ENCODE measurements at regions not wholly inside any gene's neighbourhood (a gene's known extent, or its start where the extent isn't known, plus 50 kb on each side); places are given as distances from the start of the nearest gene placed in this dataset.

- no peak for DNase-seq (ENCODE audit: low read depth in 2 of 2)
Observed at GRCh38 chr16:8278031-8278580, 312.2 kb downstream of the TMEM114 start.

- DNase-seq (ENCODE audit: low read depth in 2 of 2), result no peak
Observed at GRCh38 chr16:8271344-8271743, 319.0 kb downstream of the TMEM114 start.

- DNase-seq (ENCODE audit: low read depth in 2 of 2), result no peak
Observed at GRCh38 chr16:8262299-8262698, 328.0 kb downstream of the TMEM114 start.

GRCh38 chr16:8260140-8260539 is 330.2 kb downstream of the TMEM114 start:
- DNase-seq (ENCODE audit: low read depth in 2 of 2), result no peak

GRCh38 chr16:8258523-8258922 is 331.8 kb downstream of the TMEM114 start:
- DNase-seq (ENCODE audit: low read depth in 2 of 2), result no peak

- DNase-seq (ENCODE audit: low read depth in 2 of 2), result no peak
Observed at GRCh38 chr16:8257561-8257960, 332.8 kb downstream of the TMEM114 start.

GRCh38 chr16:8254405-8254804 is 335.9 kb downstream of the TMEM114 start:
- no peak for DNase-seq (ENCODE audit: low read depth in 2 of 2)

GRCh38 chr16:8253718-8254117 is 336.6 kb downstream of the TMEM114 start:
- DNase-seq (ENCODE audit: low read depth in 2 of 2), result no peak

- DNase-seq (ENCODE audit: low read depth in 2 of 2), result no peak
Observed at GRCh38 chr16:8251727-8252126, 338.6 kb downstream of the TMEM114 start.

GRCh38 chr16:8251298-8251697 is 339.0 kb downstream of the TMEM114 start:
- no peak for DNase-seq (ENCODE audit: low read depth in 2 of 2)

GRCh38 chr16:8247993-8248392 is 342.3 kb downstream of the TMEM114 start:
- DNase-seq (ENCODE audit: low read depth in 2 of 2), result no peak

- no peak for DNase-seq (ENCODE audit: low read depth in 2 of 2)
Observed at GRCh38 chr16:8243981-8244380, 346.3 kb downstream of the TMEM114 start.

- DNase-seq (ENCODE audit: low read depth in 2 of 2), result no peak
Observed at GRCh38 chr16:8241408-8241807, 348.9 kb downstream of the TMEM114 start.

- no peak for DNase-seq (ENCODE audit: low read depth in 2 of 2)
Observed at GRCh38 chr16:8239443-8239842, 350.9 kb downstream of the TMEM114 start.

GRCh38 chr16:8237452-8237851 is 352.9 kb downstream of the TMEM114 start:
- DNase-seq (ENCODE audit: low read depth in 2 of 2), result no peak

- DNase-seq (ENCODE audit: low read depth in 2 of 2), result no peak
Observed at GRCh38 chr16:8236816-8237215, 353.5 kb downstream of the TMEM114 start.

- no peak for DNase-seq (ENCODE audit: low read depth in 2 of 2)
Observed at GRCh38 chr16:8230497-8230896, 359.8 kb downstream of the TMEM114 start.

- DNase-seq (ENCODE audit: low read depth in 2 of 2), result no peak
Observed at GRCh38 chr16:8229011-8229520, 361.2 kb downstream of the TMEM114 start.

- no peak for DNase-seq (ENCODE audit: low read depth in 2 of 2)
Observed at GRCh38 chr16:8217201-8217600, 373.1 kb downstream of the TMEM114 start.

GRCh38 chr16:8204769-8205168 is 385.5 kb downstream of the TMEM114 start:
- no peak for DNase-seq (ENCODE audit: low read depth in 2 of 2)

- no peak for DNase-seq (ENCODE audit: low read depth in 2 of 2)
Observed at GRCh38 chr16:8204096-8204495, 386.2 kb downstream of the TMEM114 start.

GRCh38 chr16:8203101-8203500 is 387.2 kb downstream of the TMEM114 start:
- DNase-seq (ENCODE audit: low read depth in 2 of 2), result no peak

GRCh38 chr16:8200839-8201238 is 389.5 kb downstream of the TMEM114 start:
- DNase-seq (ENCODE audit: low read depth in 2 of 2), result no peak

- no peak for DNase-seq (ENCODE audit: low read depth in 2 of 2)
Observed at GRCh38 chr16:8199390-8199789, 390.9 kb downstream of the TMEM114 start.
